ENCODE measurements at regions not wholly inside any gene's neighbourhood (a gene's known extent, or its start where the extent isn't known, plus 50 kb on each side); places are given as distances from the start of the nearest gene placed in this dataset.
"Not testable (repeated sequence)": the region's sequence is repeated elsewhere in the genome, so short reads cannot be mapped to it uniquely, and the experiment has no call there.

GRCh38 chr15:25579127-25579526 is 140.3 kb upstream of the UBE3A start:
- H3K9me3 ChIP-seq (ENCODE audit: insufficient read depth, low read length, severe bottlenecking): no peaks in the 10 kb centered on the region
- H3K4me1 ChIP-seq (ENCODE audit: insufficient read depth, low read length): no peaks in the 10 kb centered on the region
- H3K79me2 ChIP-seq (ENCODE audit: insufficient read depth, low read length): no peaks in the 10 kb centered on the region
- H4K20me1 ChIP-seq (ENCODE audit: insufficient read depth, low read length): no peaks in the 10 kb centered on the region
- no peaks in the 10 kb centered on the region for H3K36me3 ChIP-seq (ENCODE audit: insufficient read depth, low read length)
- TF ChIP-seq EZH2 (IDR thresholded peaks at IDR 0.05; ENCODE audit: borderline replicate concordance, low read depth, low read length, severe bottlenecking) (no peak), CTCF (IDR thresholded peaks at IDR 0.05; ENCODE audit: borderline replicate concordance, extremely low read depth, low read length, poor library complexity, severe bottlenecking) (no peak)
- no peak overlapping the region for H3K4me2 ChIP-seq (ENCODE audit: insufficient read depth, low read length)
- DNase-seq (no peak), ATAC-seq (ENCODE audit: insufficient read depth, low read depth) (no peak)
- H3K4me3 ChIP-seq (ENCODE audit: low read depth in 1 of 2, low read length in 2 of 2): no peak overlapping the region
- H2AFZ ChIP-seq (ENCODE audit: low read depth, low read length): no peak overlapping the region
- H3K9ac ChIP-seq (ENCODE audit: low read depth, low read length): no peak overlapping the region
- no peaks in the 10 kb centered on the region for H3K27me3 ChIP-seq (ENCODE audit: insufficient read depth, low read length, poor library complexity)
- H3K27ac ChIP-seq (ENCODE audit: low read length): no peak overlapping the region

GRCh38 chr15:25572191-25572590 is 133.4 kb upstream of the UBE3A start:
- Histone ChIP-seq H3K27me3 (ENCODE audit: insufficient read depth, low read length, poor library complexity) (no peaks in the 10 kb centered on the region), H3K9ac (ENCODE audit: low read depth, low read length) (no peak overlapping the region), H3K36me3 (ENCODE audit: insufficient read depth, low read length) (no peaks in the 10 kb centered on the region), H3K4me1 (ENCODE audit: insufficient read depth, low read length) (no peaks in the 10 kb centered on the region), H3K79me2 (ENCODE audit: insufficient read depth, low read length) (no peaks in the 10 kb centered on the region), H3K4me2 (ENCODE audit: insufficient read depth, low read length) (no peak overlapping the region), H3K27ac (ENCODE audit: low read length) (no peak overlapping the region), H4K20me1 (ENCODE audit: insufficient read depth, low read length) (no peaks in the 10 kb centered on the region), H3K9me3 (ENCODE audit: insufficient read depth, low read length, severe bottlenecking) (no peaks in the 10 kb centered on the region), H3K4me3 (ENCODE audit: low read depth in 1 of 2, low read length in 2 of 2) (no peak overlapping the region), H2AFZ (ENCODE audit: low read depth, low read length) (no peak overlapping the region)
- TF ChIP-seq EZH2 (IDR thresholded peaks at IDR 0.05; ENCODE audit: borderline replicate concordance, low read depth, low read length, severe bottlenecking): no peak
- ATAC-seq (ENCODE audit: insufficient read depth, low read depth): no peak
- no peak for DNase-seq

GRCh38 chr15:25568751-25569150 is 129.9 kb upstream of the UBE3A start:
- Histone ChIP-seq H3K36me3 (ENCODE audit: insufficient read depth, low read length) (no peaks in the 10 kb centered on the region), H4K20me1 (ENCODE audit: insufficient read depth, low read length) (no peaks in the 10 kb centered on the region), H2AFZ (ENCODE audit: low read depth, low read length) (no peak overlapping the region), H3K9ac (ENCODE audit: low read depth, low read length) (no peak overlapping the region), H3K79me2 (ENCODE audit: insufficient read depth, low read length) (no peaks in the 10 kb centered on the region), H3K9me3 (ENCODE audit: insufficient read depth, low read length, severe bottlenecking) (no peaks in the 10 kb centered on the region), H3K4me3 (ENCODE audit: low read depth in 1 of 2, low read length in 2 of 2) (no peak overlapping the region), H3K27me3 (ENCODE audit: insufficient read depth, low read length, poor library complexity) (no peaks in the 10 kb centered on the region), H3K27ac (ENCODE audit: low read length) (no peak overlapping the region), H3K4me2 (ENCODE audit: insufficient read depth, low read length) (no peak overlapping the region), H3K4me1 (ENCODE audit: insufficient read depth, low read length) (no peaks in the 10 kb centered on the region)
- ATAC-seq (ENCODE audit: insufficient read depth, low read depth) (no peak), DNase-seq (no peak)
- TF ChIP-seq EZH2 (IDR thresholded peaks at IDR 0.05; ENCODE audit: borderline replicate concordance, low read depth, low read length, severe bottlenecking) (no peak), CTCF (IDR thresholded peaks at IDR 0.05; ENCODE audit: borderline replicate concordance, extremely low read depth, low read length, poor library complexity, severe bottlenecking) (no peak)

- not testable (repeated sequence) for H4K20me1 ChIP-seq (ENCODE audit: insufficient read depth, low read length)
These were observed 127.7 kb upstream of the UBE3A start for GRCh38 chr15:25566545-25566944.

More at GRCh38 chr15:25566545-25566944, 127.7 kb upstream of the UBE3A start:
- not testable (repeated sequence) for H3K27me3 ChIP-seq (ENCODE audit: insufficient read depth, low read length, poor library complexity); H3K36me3 ChIP-seq (ENCODE audit: insufficient read depth, low read length); H2AFZ ChIP-seq (ENCODE audit: low read depth, low read length); ATAC-seq (ENCODE audit: insufficient read depth, low read depth); H3K27ac ChIP-seq (ENCODE audit: low read length); H3K4me2 ChIP-seq (ENCODE audit: insufficient read depth, low read length); H3K9me3 ChIP-seq (ENCODE audit: insufficient read depth, low read length, severe bottlenecking); H3K9ac ChIP-seq (ENCODE audit: low read depth, low read length); DNase-seq; H3K4me1 ChIP-seq (ENCODE audit: insufficient read depth, low read length); H3K79me2 ChIP-seq (ENCODE audit: insufficient read depth, low read length); H3K4me3 ChIP-seq (ENCODE audit: low read depth in 1 of 2, low read length in 2 of 2)
